Body of pancreas (tissue), 4 donors: ENCODE measurements at regions not wholly inside any gene's neighbourhood (a gene's known extent, or its start where the extent isn't known, plus 50 kb on each side); places are given as distances from the start of the nearest gene placed in this dataset.

ENCODE experiments used
- POLR2A ChIP-seq, 3 donors: fragments of 450-650 bp; IDR thresholded peaks; one replicate each; pipeline ENCODE4 v1.6.1; 2016; ENCODE audit warnings: antibody characterized with exemption in 3 of 3, mild to moderate bottlenecking in 2 of 3
- TF ChIP-seq, protein P1 (sequence below), 7 experiments: fragments of 450-650 bp in 4 of 7; fragments of 200-600 bp in 3 of 7; sonication (generic) in 3 of 7; IDR thresholded peaks; one replicate each; pipeline ENCODE4 v1.5.1; 2016 to 2019; ENCODE audit warnings: antibody characterized with exemption in 7 of 7

DNA sequence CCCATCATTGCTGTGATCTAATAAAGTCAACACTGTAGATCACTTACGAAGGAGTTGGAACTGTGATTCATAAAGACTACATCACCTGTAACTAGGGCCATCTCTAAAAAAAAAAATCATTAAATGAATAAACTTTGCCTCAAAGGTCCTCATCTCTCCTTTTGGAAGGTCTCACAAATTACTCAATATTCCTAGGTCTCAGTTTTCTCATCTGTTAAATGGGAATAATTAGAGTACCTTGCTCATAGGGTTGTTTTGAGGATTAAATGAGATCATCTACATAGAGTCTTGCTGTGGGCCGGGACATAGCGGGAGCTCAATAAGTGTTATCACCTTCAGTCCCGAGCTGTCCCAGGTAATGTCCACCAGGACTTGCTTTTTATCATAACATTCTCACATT is 335.1 kb upstream of the PROK2 start:
- no peak for TF ChIP-seq POLR2A (IDR thresholded peaks at IDR 0.05)
- TF ChIP-seq, protein P1, sequence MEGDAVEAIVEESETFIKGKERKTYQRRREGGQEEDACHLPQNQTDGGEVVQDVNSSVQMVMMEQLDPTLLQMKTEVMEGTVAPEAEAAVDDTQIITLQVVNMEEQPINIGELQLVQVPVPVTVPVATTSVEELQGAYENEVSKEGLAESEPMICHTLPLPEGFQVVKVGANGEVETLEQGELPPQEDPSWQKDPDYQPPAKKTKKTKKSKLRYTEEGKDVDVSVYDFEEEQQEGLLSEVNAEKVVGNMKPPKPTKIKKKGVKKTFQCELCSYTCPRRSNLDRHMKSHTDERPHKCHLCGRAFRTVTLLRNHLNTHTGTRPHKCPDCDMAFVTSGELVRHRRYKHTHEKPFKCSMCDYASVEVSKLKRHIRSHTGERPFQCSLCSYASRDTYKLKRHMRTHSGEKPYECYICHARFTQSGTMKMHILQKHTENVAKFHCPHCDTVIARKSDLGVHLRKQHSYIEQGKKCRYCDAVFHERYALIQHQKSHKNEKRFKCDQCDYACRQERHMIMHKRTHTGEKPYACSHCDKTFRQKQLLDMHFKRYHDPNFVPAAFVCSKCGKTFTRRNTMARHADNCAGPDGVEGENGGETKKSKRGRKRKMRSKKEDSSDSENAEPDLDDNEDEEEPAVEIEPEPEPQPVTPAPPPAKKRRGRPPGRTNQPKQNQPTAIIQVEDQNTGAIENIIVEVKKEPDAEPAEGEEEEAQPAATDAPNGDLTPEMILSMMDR (IDR thresholded peaks at IDR 0.05): no peak
